Chondrocyte (in vitro differentiated cells): ENCODE measurements at regions not wholly inside any gene's neighbourhood (a gene's known extent, or its start where the extent isn't known, plus 50 kb on each side); places are given as distances from the start of the nearest gene placed in this dataset.
"Not testable (repeated sequence)": the region's sequence is repeated elsewhere in the genome, so short reads cannot be mapped to it uniquely, and the experiment has no call there.

Source experiments
- DNase-seq: peaks from one replicate; pipeline ENCODE4 v3.0.0; 2021; ENCODE audit warnings: mixed read lengths, low spot score
- H3K27ac Mint-ChIP-seq: one replicate; pipeline ENCODE4 v1.8.0; 2021; ENCODE audit warnings: mild to moderate bottlenecking, moderate library complexity, mixed read lengths; ENCODE audit not compliant: unreplicated experiment
- H3K27me3 Mint-ChIP-seq: 2 replicates; pipeline ENCODE4 v1.8.0; 2021; ENCODE audit warnings: low read depth, mixed read lengths
- H3K36me3 Mint-ChIP-seq: 2 replicates; pipeline ENCODE4 v1.8.0; 2021; ENCODE audit warnings: low read depth, mixed read lengths
- H3K4me1 Mint-ChIP-seq: 2 replicates; pipeline ENCODE4 v1.8.0; 2021; ENCODE audit warnings: low read depth, mild to moderate bottlenecking, mixed read lengths
- H3K4me3 Mint-ChIP-seq: one replicate; pipeline ENCODE4 v1.8.0; 2021; ENCODE audit warnings: mild to moderate bottlenecking, moderate library complexity, mixed read lengths; ENCODE audit not compliant: unreplicated experiment
- H3K9me3 Mint-ChIP-seq: 2 replicates; pipeline ENCODE4 v1.8.0; 2021; ENCODE audit warnings: low read depth, mixed read lengths
- TF ChIP-seq, protein P1 (sequence below): fragments of 200-600 bp; sonication (generic); IDR thresholded peaks from 2 replicates; pipeline ENCODE4 v1.5.0; 2021; ENCODE audit warnings: antibody characterized with exemption, mild to moderate bottlenecking, moderate library complexity

- Mint-ChIP-seq H3K36me3 (peaks cover 2% of the 10 kb centered on the region), H3K4me3 (no peak overlapping the region), H3K4me1 (peaks cover 51% of the 10 kb centered on the region), H3K9me3 (peaks cover 4% of the 10 kb centered on the region), H3K27me3 (no peaks in the 10 kb centered on the region), H3K27ac (peak overlapping the region; percentile 83)
- TF ChIP-seq, protein P1, sequence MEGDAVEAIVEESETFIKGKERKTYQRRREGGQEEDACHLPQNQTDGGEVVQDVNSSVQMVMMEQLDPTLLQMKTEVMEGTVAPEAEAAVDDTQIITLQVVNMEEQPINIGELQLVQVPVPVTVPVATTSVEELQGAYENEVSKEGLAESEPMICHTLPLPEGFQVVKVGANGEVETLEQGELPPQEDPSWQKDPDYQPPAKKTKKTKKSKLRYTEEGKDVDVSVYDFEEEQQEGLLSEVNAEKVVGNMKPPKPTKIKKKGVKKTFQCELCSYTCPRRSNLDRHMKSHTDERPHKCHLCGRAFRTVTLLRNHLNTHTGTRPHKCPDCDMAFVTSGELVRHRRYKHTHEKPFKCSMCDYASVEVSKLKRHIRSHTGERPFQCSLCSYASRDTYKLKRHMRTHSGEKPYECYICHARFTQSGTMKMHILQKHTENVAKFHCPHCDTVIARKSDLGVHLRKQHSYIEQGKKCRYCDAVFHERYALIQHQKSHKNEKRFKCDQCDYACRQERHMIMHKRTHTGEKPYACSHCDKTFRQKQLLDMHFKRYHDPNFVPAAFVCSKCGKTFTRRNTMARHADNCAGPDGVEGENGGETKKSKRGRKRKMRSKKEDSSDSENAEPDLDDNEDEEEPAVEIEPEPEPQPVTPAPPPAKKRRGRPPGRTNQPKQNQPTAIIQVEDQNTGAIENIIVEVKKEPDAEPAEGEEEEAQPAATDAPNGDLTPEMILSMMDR, result no peak
- DNase-seq, result no peak
Measured at GRCh38 chr4:137360761-137361160, 171.5 kb downstream of the PCDH18 start.

- no peak for DNase-seq
- H3K9me3 Mint-ChIP-seq, result peaks cover 8% of the 10 kb centered on the region
- peaks cover 51% of the 10 kb centered on the region for H3K4me1 Mint-ChIP-seq
- no peak overlapping the region for H3K4me3 Mint-ChIP-seq
- TF ChIP-seq, protein P1, result no peak
- H3K36me3 Mint-ChIP-seq, result peaks cover 2% of the 10 kb centered on the region
- H3K27me3 Mint-ChIP-seq, result no peaks in the 10 kb centered on the region
- H3K27ac Mint-ChIP-seq, result peak overlapping the region; percentile 83
Measured at GRCh38 chr4:137359691-137360315, 172.5 kb downstream of the PCDH18 start.

DNA sequence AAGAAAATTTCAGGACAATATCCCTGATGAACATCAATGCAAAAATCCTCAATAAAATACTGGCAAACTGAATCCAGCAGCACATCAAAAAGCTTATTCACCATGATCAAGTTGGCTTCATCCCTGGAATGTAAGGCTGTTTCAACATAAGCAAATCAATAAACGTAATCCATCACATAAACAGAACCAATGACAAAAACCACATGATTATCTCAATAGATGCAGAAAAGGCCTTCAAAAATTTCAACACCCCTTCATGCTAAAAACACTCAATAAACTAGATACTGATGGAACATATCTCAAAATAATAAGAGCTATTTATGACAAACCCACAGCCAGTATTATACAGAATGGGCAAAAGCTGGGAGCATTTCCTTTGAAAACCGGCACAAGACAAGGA is 177.7 kb downstream of the PCDH18 start:
- not testable (repeated sequence) for DNase-seq, H3K27ac Mint-ChIP-seq, H3K4me3 Mint-ChIP-seq, H3K27me3 Mint-ChIP-seq
- peaks cover 37% of the 10 kb centered on the region for H3K9me3 Mint-ChIP-seq
- H3K36me3 Mint-ChIP-seq, result peaks cover 16% of the 10 kb centered on the region
- peaks cover 13% of the 10 kb centered on the region for H3K4me1 Mint-ChIP-seq

- H3K27me3 Mint-ChIP-seq, result no peaks in the 10 kb centered on the region
- peaks cover 6% of the 10 kb centered on the region for H3K36me3 Mint-ChIP-seq
- no peak overlapping the region for H3K4me3 Mint-ChIP-seq
- H3K4me1 Mint-ChIP-seq, result no peaks in the 10 kb centered on the region
- no peak overlapping the region for H3K27ac Mint-ChIP-seq
- TF ChIP-seq, protein P1, result no peak
- H3K9me3 Mint-ChIP-seq, result peaks cover 11% of the 10 kb centered on the region
- no peak for DNase-seq
Measured at GRCh38 chr4:137347371-137347770, 184.9 kb downstream of the PCDH18 start.

GRCh38 chr4:137345597-137345996 is 186.7 kb downstream of the PCDH18 start:
- H3K36me3 Mint-ChIP-seq, result no peaks in the 10 kb centered on the region
- no peak overlapping the region for H3K27ac Mint-ChIP-seq
- H3K4me3 Mint-ChIP-seq, result no peak overlapping the region
- no peak for DNase-seq
- no peaks in the 10 kb centered on the region for H3K27me3 Mint-ChIP-seq
- TF ChIP-seq, protein P1, result no peak
- no peaks in the 10 kb centered on the region for H3K9me3 Mint-ChIP-seq
- no peaks in the 10 kb centered on the region for H3K4me1 Mint-ChIP-seq

- H3K4me1 Mint-ChIP-seq, result no peaks in the 10 kb centered on the region
- H3K27ac Mint-ChIP-seq, result no peak overlapping the region
- no peaks in the 10 kb centered on the region for H3K9me3 Mint-ChIP-seq
- no peaks in the 10 kb centered on the region for H3K27me3 Mint-ChIP-seq
- DNase-seq, result no peak
- TF ChIP-seq, protein P1, result no peak
- no peaks in the 10 kb centered on the region for H3K36me3 Mint-ChIP-seq
- no peak overlapping the region for H3K4me3 Mint-ChIP-seq
Measured at GRCh38 chr4:137343221-137343620, 189.1 kb downstream of the PCDH18 start.
